Stomach (tissue), 8 donors: ENCODE measurements at regions not wholly inside any gene's neighbourhood (a gene's known extent, or its start where the extent isn't known, plus 50 kb on each side); places are given as distances from the start of the nearest gene placed in this dataset.

Source experiments
- DNase-seq, 2 donors: peaks; one replicate each; pipeline versions ENCODE4 v3.0.0 to v3.0.0-alpha.2; 2013 to 2019
- H3K27ac ChIP-seq, 5 donors: fragments of 200-600 bp in 4 of 5; sonication (generic) in 4 of 5; one replicate each; pipeline ENCODE4 v1.5.1; 2013 to 2019; ENCODE audit warnings: mild to moderate bottlenecking in 1 of 5, moderate library complexity in 1 of 5
- H3K27me3 ChIP-seq, 3 donors: fragments of 200-600 bp; sonication (generic); one replicate each; pipeline ENCODE4 v1.5.1; 2017 to 2019; ENCODE audit warnings: mixed run types in 1 of 3
- H3K36me3 ChIP-seq, 4 donors: fragments of 200-600 bp; sonication (generic); 1 replicate in 3 of 4; 2 replicates in 1 of 4; pipeline ENCODE4 v1.5.1; 2016 to 2019
- H3K4me1 ChIP-seq, 4 donors: fragments of 200-600 bp; sonication (generic); one replicate each; pipeline ENCODE4 v1.5.1; 2016 to 2019
- H3K4me3 ChIP-seq, 4 donors: fragments of 200-600 bp; sonication (generic) in 3 of 4; one replicate each; pipeline ENCODE4 v1.5.1; 2016 to 2019; ENCODE audit warnings: mild to moderate bottlenecking in 1 of 4
- H3K9me3 ChIP-seq, 4 donors: fragments of 200-600 bp; sonication (generic); one replicate each; pipeline ENCODE4 v1.5.1; 2016 to 2019
- EP300 ChIP-seq: sonication (generic); formaldehyde crosslinking; IDR thresholded peaks from one replicate; pipeline ENCODE4 v1.6.1; 2017; ENCODE audit warnings: antibody characterized with exemption
- POLR2A ChIP-seq, 4 donors: fragments of 450-650 bp; IDR thresholded peaks; one replicate each; pipeline ENCODE4 v1.6.1; 2016; ENCODE audit warnings: antibody characterized with exemption in 4 of 4, control low read depth in 2 of 4, mild to moderate bottlenecking in 1 of 4, moderate library complexity in 1 of 4
- POLR2AphosphoS5 ChIP-seq, 3 donors: sonication (generic); formaldehyde crosslinking; IDR thresholded peaks; one replicate each; pipeline ENCODE4 v1.6.1; 2016; ENCODE audit warnings: antibody characterized with exemption in 3 of 3
- WGBS, 5 donors: extraction: QIAGEN DNeasy Blood & Tissue Kit in 3 of 5; methylation state at CpG; one replicate each; pipeline versions ENCODE4 v1.1.5 to v1.1.7; 2013 to 2018; 5-methylcytosine and 5-hydroxymethylcytosine counted together
- intact Hi-C: fragments of 100-400 bp; cut with DNase I; formaldehyde crosslinking; loops from one replicate; pipeline ENCODE4 v1.15.1; 2023; ENCODE audit warnings: low total_unique reads
- TF ChIP-seq, protein P1 (sequence below), 7 experiments: fragments of 450-650 bp in 4 of 7; fragments of 200-600 bp in 3 of 7; sonication (generic) in 3 of 7; IDR thresholded peaks; one replicate each; pipeline ENCODE4 v1.5.1; 2016 to 2019; ENCODE audit warnings: antibody characterized with exemption in 7 of 7, control low read depth in 2 of 7, mild to moderate bottlenecking in 1 of 7
- donor health status: healthy with polysubstance abuse.
- donor health status: Bipolar disorder and iron deficiency.
- donor health status: healthy.

GRCh38 chr10:88070080-88070880 lies 206.9 kb downstream of the PTEN start:
- 69 to 73% (median 70%) methylated on average over 10 of the region's 10 CpGs for WGBS, 5 donors
- intact Hi-C loops, result no loop called here
- Histone ChIP-seq H3K27me3 (no peaks in the 10 kb centered on the region), H3K4me3 (no peak overlapping the region), H3K9me3 (no peaks in the 10 kb centered on the region), H3K36me3 (no peaks in the 10 kb centered on the region), H3K4me1 (no peaks in the 10 kb centered on the region), H3K27ac (no peak overlapping the region)
- TF ChIP-seq POLR2A (IDR thresholded peaks at IDR 0.05) (no peak), EP300 (no peak), POLR2AphosphoS5 (IDR thresholded peaks at IDR 0.05) (no peak)
- TF ChIP-seq, protein P1, sequence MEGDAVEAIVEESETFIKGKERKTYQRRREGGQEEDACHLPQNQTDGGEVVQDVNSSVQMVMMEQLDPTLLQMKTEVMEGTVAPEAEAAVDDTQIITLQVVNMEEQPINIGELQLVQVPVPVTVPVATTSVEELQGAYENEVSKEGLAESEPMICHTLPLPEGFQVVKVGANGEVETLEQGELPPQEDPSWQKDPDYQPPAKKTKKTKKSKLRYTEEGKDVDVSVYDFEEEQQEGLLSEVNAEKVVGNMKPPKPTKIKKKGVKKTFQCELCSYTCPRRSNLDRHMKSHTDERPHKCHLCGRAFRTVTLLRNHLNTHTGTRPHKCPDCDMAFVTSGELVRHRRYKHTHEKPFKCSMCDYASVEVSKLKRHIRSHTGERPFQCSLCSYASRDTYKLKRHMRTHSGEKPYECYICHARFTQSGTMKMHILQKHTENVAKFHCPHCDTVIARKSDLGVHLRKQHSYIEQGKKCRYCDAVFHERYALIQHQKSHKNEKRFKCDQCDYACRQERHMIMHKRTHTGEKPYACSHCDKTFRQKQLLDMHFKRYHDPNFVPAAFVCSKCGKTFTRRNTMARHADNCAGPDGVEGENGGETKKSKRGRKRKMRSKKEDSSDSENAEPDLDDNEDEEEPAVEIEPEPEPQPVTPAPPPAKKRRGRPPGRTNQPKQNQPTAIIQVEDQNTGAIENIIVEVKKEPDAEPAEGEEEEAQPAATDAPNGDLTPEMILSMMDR (IDR thresholded peaks at IDR 0.05), result no peak
- no peak for DNase-seq

DNA sequence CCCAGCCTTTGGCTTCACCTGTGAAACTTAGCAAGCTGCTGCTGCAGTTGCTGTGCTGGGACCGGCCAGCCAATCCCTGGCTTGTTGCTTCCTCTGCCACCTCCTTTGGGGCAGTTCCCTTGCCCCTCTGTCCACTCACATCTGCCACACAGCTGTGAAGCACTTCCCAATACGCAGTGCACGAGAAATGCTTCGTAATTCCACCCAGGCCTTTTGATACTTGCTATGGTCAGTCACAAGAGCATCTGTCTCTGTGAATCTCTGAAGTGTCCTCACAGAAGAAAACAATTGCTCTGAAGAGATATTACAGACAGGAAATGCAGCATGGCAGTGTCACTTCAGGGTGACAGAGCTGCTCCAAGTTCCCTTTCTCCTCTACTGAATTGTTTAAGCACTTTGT lies 208.5 kb downstream of the PTEN start:
- no peak for DNase-seq
- no peak overlapping the region for H3K27ac ChIP-seq
- intact Hi-C loops, result no loop called here
- H3K27me3 ChIP-seq, result no peaks in the 10 kb centered on the region
- WGBS, 5 donors, result 77 to 91% (median 86%) methylated on average over 4 of the region's 4 CpGs
- no peak overlapping the region for H3K4me3 ChIP-seq
- no peaks in the 10 kb centered on the region for H3K36me3 ChIP-seq
- no peaks in the 10 kb centered on the region for H3K9me3 ChIP-seq
- peaks cover 0 to 12% (median 6%) of the 10 kb centered on the region in 4 donors for H3K4me1 ChIP-seq
- no peak for TF ChIP-seq EP300
- TF ChIP-seq, protein P1 (IDR thresholded peaks at IDR 0.05), result no peak
- no peak for TF ChIP-seq POLR2A (IDR thresholded peaks at IDR 0.05)
- TF ChIP-seq POLR2AphosphoS5 (IDR thresholded peaks at IDR 0.05), result no peak

- no peak for TF ChIP-seq POLR2AphosphoS5 (IDR thresholded peaks at IDR 0.05)
- TF ChIP-seq, protein P1 (IDR thresholded peaks at IDR 0.05), result no peak
- no peak for TF ChIP-seq EP300
- no peak for TF ChIP-seq POLR2A (IDR thresholded peaks at IDR 0.05)
- H3K9me3 ChIP-seq, result no peaks in the 10 kb centered on the region
- 59 to 80% (median 73%) methylated on average over 4 of the region's 4 CpGs for WGBS, 5 donors
- no peak overlapping the region for H3K27ac ChIP-seq
- intact Hi-C loops, result no loop called here
- no peaks in the 10 kb centered on the region for H3K27me3 ChIP-seq
- H3K36me3 ChIP-seq, result no peaks in the 10 kb centered on the region
- H3K4me1 ChIP-seq, result peaks cover 0 to 12% (median 6%) of the 10 kb centered on the region in 4 donors
- no peak overlapping the region for H3K4me3 ChIP-seq
- no peak for DNase-seq
Measured at GRCh38 chr10:88073682-88074081, 210.3 kb downstream of the PTEN start.

DNA sequence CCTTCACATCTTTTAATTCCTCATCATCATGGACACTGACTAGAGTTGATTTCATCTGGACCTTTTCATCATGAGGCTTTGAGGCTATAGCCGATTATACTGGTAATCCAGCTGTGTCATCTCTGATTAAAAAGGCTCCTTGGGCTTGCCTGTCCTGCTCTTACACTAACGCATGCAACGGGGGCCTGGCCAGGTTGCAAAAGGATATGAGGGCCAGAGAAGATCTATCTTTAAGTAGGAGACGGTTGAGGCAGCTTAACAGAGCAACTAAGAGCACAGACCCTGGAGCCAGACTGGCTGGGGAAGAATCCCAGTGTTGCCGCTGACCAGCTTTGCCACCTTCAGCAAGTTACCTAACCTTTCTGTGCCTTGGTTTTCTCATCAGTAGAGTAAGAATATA lies 211.5 kb downstream of the PTEN start:
- H3K36me3 ChIP-seq, result no peaks in the 10 kb centered on the region
- no peak overlapping the region for H3K27ac ChIP-seq
- WGBS, 5 donors, result 86 to 95% (median 90%) methylated on average over 5 of the region's 5 CpGs
- TF ChIP-seq POLR2AphosphoS5 (IDR thresholded peaks at IDR 0.05), result no peak
- TF ChIP-seq, protein P1 (IDR thresholded peaks at IDR 0.05), result no peak
- no peak for TF ChIP-seq EP300
- TF ChIP-seq POLR2A (IDR thresholded peaks at IDR 0.05), result no peak
- no peak overlapping the region for H3K4me3 ChIP-seq
- no peaks in the 10 kb centered on the region for H3K9me3 ChIP-seq
- intact Hi-C loops, result no loop called here
- no peak for DNase-seq
- H3K27me3 ChIP-seq, result no peaks in the 10 kb centered on the region
- H3K4me1 ChIP-seq, result peaks cover 4 to 20% (median 13%) of the 10 kb centered on the region in 4 donors
